Psoas muscle (tissue), 7 donors: ENCODE measurements at regions not wholly inside any gene's neighbourhood (a gene's known extent, or its start where the extent isn't known, plus 50 kb on each side); places are given as distances from the start of the nearest gene placed in this dataset.

ENCODE experiments used
- ATAC-seq, 4 donors: fragments of 200-7000 bp; cut with Tn5 transposase; one replicate each; pipeline ENCODE4 v1.9.1; 2020; ENCODE audit warnings: moderate library complexity in 3 of 4, mild to moderate bottlenecking in 2 of 4
- DNase-seq, 2 donors: peaks; one replicate each; pipeline ENCODE4 v3.0.0-alpha.2; 2020
- H3K27ac ChIP-seq: fragments of 200-600 bp; one replicate; pipeline ENCODE4 v1.8.0; 2022
- H3K27me3 ChIP-seq, 3 donors: fragments of 200-600 bp in 1 of 3; one replicate each; pipeline versions ENCODE4 v1.6.1 to v1.8.0; 2013 to 2022; ENCODE audit warnings: low read length in 2 of 3, mild to moderate bottlenecking in 2 of 3, moderate library complexity in 1 of 3; ENCODE audit not compliant: insufficient read depth in 3 of 3
- H3K36me3 ChIP-seq, 2 donors: fragments of 200-600 bp in 1 of 2; one replicate each; pipeline versions ENCODE4 v1.6.1 to v1.8.0; 2013 to 2022; ENCODE audit warnings: low read depth in 1 of 2, mild to moderate bottlenecking in 1 of 2, moderate library complexity in 1 of 2; ENCODE audit not compliant: insufficient read depth in 1 of 2
- H3K4me1 ChIP-seq: fragments of 200-600 bp; one replicate; pipeline ENCODE4 v1.8.0; 2022
- H3K4me3 ChIP-seq: fragments of 200-600 bp; one replicate; pipeline ENCODE4 v1.8.0; 2022; ENCODE audit warnings: mild to moderate bottlenecking
- H3K9me3 ChIP-seq: fragments of 200-600 bp; one replicate; pipeline ENCODE4 v1.8.0; 2022
- CTCF ChIP-seq: fragments of 200-600 bp; IDR thresholded peaks from one replicate; pipeline ENCODE4 v1.8.0; 2022; ENCODE audit warnings: antibody characterized with exemption
- whole genome bisulfite sequencing, 3 donors: extraction: QIAGEN DNeasy Blood & Tissue Kit; methylation state at CpG; one replicate each; pipeline versions ENCODE4 v1.1.6 to v1.1.7; 2013; 5-methylcytosine and 5-hydroxymethylcytosine counted together
- intact Hi-C, 2 donors: fragments of 100-400 bp; cut with DNase I; formaldehyde crosslinking; loops; one replicate each; pipeline versions ENCODE4 v1.11.0 to v1.14.2; 2022
- donor health status: healthy with polysubstance abuse.
- donor health status: DM: no; HTN: no; CAD: no; lungs with moderate emphysema.
- donor health status: Bipolar disorder and iron deficiency.
- donor health status: healthy.
- donor health status: DM: yes; HTN: yes; CAD: no.
- donor health status: DM: no; HTN: no; CAD: no.
- donor health status: DM: yes; HTN: yes; CAD: no.

- H3K9me3 ChIP-seq: no peaks in the 10 kb centered on the region
- H3K4me1 ChIP-seq: no peaks in the 10 kb centered on the region
- TF ChIP-seq CTCF: no peak
- H3K36me3 ChIP-seq: no peaks in the 10 kb centered on the region
- no peak overlapping the region for H3K27ac ChIP-seq
- intact Hi-C loops: no loop called here
- DNase-seq (no peak), ATAC-seq (no peak)
- WGBS, 3 donors: 91 to 98% (median 93%) methylated on average over 5 of the region's 5 CpGs
- H3K4me3 ChIP-seq: no peak overlapping the region
- no peaks in the 10 kb centered on the region for H3K27me3 ChIP-seq
Observed at GRCh38 chr2:45124456-45124855, 115.2 kb upstream of the SIX2 start.

GRCh38 chr2:45123521-45124191, 114.4 kb upstream of the SIX2 start:
- TF ChIP-seq CTCF: no peak
- no peak for ATAC-seq

GRCh38 chr2:45123065-45123464, 113.8 kb upstream of the SIX2 start:
- no peak overlapping the region for H3K27ac ChIP-seq
- TF ChIP-seq CTCF: no peak
- no peak for ATAC-seq

More at GRCh38 chr2:45123521-45124191, 114.4 kb upstream of the SIX2 start:
- no peak overlapping the region for H3K27ac ChIP-seq
- no peaks in the 10 kb centered on the region for H3K27me3 ChIP-seq
- H3K9me3 ChIP-seq: no peaks in the 10 kb centered on the region
- no peaks in the 10 kb centered on the region for H3K36me3 ChIP-seq
- 86 to 95% (median 94%) methylated on average over 6 of the region's 6 CpGs for WGBS, 3 donors
- intact Hi-C loops: no loop called here
- H3K4me1 ChIP-seq: no peaks in the 10 kb centered on the region
- H3K4me3 ChIP-seq: no peak overlapping the region
- DNase-seq: no peak

GRCh38 chr2:45121236-45121927, 112.1 kb upstream of the SIX2 start:
- Histone ChIP-seq H3K36me3 (no peaks in the 10 kb centered on the region), H3K27me3 (no peaks in the 10 kb centered on the region), H3K4me1 (no peaks in the 10 kb centered on the region), H3K9me3 (no peaks in the 10 kb centered on the region), H3K4me3 (no peak overlapping the region), H3K27ac (no peak overlapping the region)
- TF ChIP-seq CTCF: no peak
- intact Hi-C loops: no loop called here
- 65 to 80% (median 69%) methylated on average over 5 of the region's 5 CpGs for WGBS, 3 donors
- ATAC-seq: no peak
- DNase-seq: no peak

More at GRCh38 chr2:45123065-45123464, 113.8 kb upstream of the SIX2 start:
- 74 to 81% (median 75%) methylated on average over 2 of the region's 2 CpGs for WGBS, 3 donors
- H3K4me3 ChIP-seq: no peak overlapping the region
- intact Hi-C loops: no loop called here
- H3K27me3 ChIP-seq: no peaks in the 10 kb centered on the region
- no peaks in the 10 kb centered on the region for H3K4me1 ChIP-seq
- no peak for DNase-seq
- H3K9me3 ChIP-seq: no peaks in the 10 kb centered on the region
- no peaks in the 10 kb centered on the region for H3K36me3 ChIP-seq
